IPS DF 6.9 (cell line): ENCODE measurements at regions not wholly inside any gene's neighbourhood (a gene's known extent, or its start where the extent isn't known, plus 50 kb on each side); places are given as distances from the start of the nearest gene placed in this dataset.

ENCODE experiments used
- DNase-seq: peaks from one replicate; pipeline ENCODE4 v3.0.0-alpha.2; 2013; ENCODE audit warnings: low read depth, low spot score
- H3K27ac ChIP-seq: one replicate; pipeline ENCODE4 v1.5.1; 2013; ENCODE audit warnings: low read length, control low read depth
- H3K27me3 ChIP-seq: 2 replicates; pipeline ENCODE4 v1.6.1; 2013; ENCODE audit warnings: mild to moderate bottlenecking, low read length; ENCODE audit not compliant: control insufficient read depth, insufficient read depth
- H3K36me3 ChIP-seq: 2 replicates; pipeline ENCODE4 v1.6.1; 2013; ENCODE audit warnings: low read length; ENCODE audit not compliant: control insufficient read depth, insufficient read depth
- H3K4me1 ChIP-seq: 2 replicates; pipeline ENCODE4 v1.6.1; 2013; ENCODE audit warnings: low read length; ENCODE audit not compliant: control insufficient read depth, insufficient read depth
- H3K4me3 ChIP-seq: 2 replicates; pipeline ENCODE4 v1.5.1; 2013; ENCODE audit warnings: mild to moderate bottlenecking, low read length
- H3K9me3 ChIP-seq: 2 replicates; pipeline ENCODE4 v1.6.1; 2013; ENCODE audit warnings: low read length, inconsistent platforms; ENCODE audit not compliant: control insufficient read depth, insufficient read depth
- whole genome bisulfite sequencing: extraction: QIAGEN DNeasy Blood & Tissue Kit; methylation state at CpG from one replicate; pipeline ENCODE4 v1.1.7; 2013; ENCODE audit warnings: mixed read lengths, missing lambda C conversion rate; ENCODE audit not compliant: insufficient read length, insufficient coverage; 5-methylcytosine and 5-hydroxymethylcytosine counted together

GRCh38 chr10:120975072-120975867 is 124.1 kb downstream of the WDR11 start:
- Histone ChIP-seq H3K4me3 (no peak overlapping the region), H3K27ac (no peak overlapping the region), H3K4me1 (peaks cover 5% of the 10 kb centered on the region), H3K27me3 (peaks cover 6% of the 10 kb centered on the region), H3K36me3 (no peaks in the 10 kb centered on the region), H3K9me3 (no peaks in the 10 kb centered on the region)
- no peak for DNase-seq
- WGBS = no CpG with 5 or more reads among the region's 4 CpGs

DNA sequence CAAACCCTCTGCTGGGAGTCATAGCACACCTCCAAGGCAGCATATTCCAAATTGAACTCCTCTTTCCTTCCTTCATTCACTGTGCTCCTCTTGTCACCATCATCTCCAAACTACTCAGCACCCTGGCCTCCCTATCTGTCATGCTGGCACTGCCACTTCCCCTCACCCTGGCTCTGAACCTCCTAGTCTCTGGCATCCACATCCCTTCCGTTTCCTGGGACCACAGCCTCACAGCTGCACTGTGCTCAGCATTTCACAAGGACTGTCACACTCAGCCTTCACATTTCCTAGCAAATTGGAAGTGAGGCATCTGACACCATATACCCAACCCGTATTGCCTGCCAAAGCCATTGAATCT is 124.7 kb downstream of the WDR11 start:
- Histone ChIP-seq H3K27me3 (peaks cover 6% of the 10 kb centered on the region), H3K36me3 (no peaks in the 10 kb centered on the region), H3K4me1 (peaks cover 7% of the 10 kb centered on the region), H3K27ac (no peak overlapping the region), H3K4me3 (no peak overlapping the region), H3K9me3 (no peaks in the 10 kb centered on the region)
- WGBS = no CpG with 5 or more reads among the region's 2 CpGs
- no peak for DNase-seq

DNA sequence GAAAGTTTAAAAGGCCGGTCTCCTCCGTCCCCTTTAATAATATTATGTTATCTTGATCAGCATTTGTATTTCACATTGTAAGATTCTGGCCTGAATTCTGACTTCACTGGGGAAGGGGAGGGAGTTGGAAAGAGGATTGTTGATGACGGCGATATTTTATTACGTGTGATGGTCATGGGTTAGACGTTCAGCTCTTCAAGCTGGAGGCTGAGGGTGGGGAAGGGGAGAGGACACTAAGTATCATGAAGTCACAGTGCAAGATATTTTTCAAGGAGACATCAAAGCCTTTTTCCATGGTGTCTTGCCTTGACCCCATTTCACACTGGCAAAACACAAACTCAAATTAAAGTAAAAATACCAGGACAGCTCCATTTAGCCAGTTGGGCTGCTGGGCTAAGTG is 126.7 kb downstream of the WDR11 start:
- 100% methylated on average over 3 of the region's 6 CpGs for WGBS
- Histone ChIP-seq H3K4me1 (peaks cover 8% of the 10 kb centered on the region), H3K36me3 (no peaks in the 10 kb centered on the region), H3K4me3 (no peak overlapping the region), H3K9me3 (no peaks in the 10 kb centered on the region), H3K27ac (no peak overlapping the region), H3K27me3 (peaks cover 6% of the 10 kb centered on the region)
- DNase-seq = no peak

GRCh38 chr10:120978589-120979252 is 127.6 kb downstream of the WDR11 start:
- DNase-seq = no peak
- H3K27ac ChIP-seq = no peak overlapping the region
- no peaks in the 10 kb centered on the region for H3K36me3 ChIP-seq
- peaks cover 8% of the 10 kb centered on the region for H3K4me1 ChIP-seq
- H3K4me3 ChIP-seq = no peak overlapping the region
- WGBS = no CpG with 5 or more reads among the region's 15 CpGs
- H3K27me3 ChIP-seq = peaks cover 6% of the 10 kb centered on the region
- H3K9me3 ChIP-seq = no peaks in the 10 kb centered on the region

DNA sequence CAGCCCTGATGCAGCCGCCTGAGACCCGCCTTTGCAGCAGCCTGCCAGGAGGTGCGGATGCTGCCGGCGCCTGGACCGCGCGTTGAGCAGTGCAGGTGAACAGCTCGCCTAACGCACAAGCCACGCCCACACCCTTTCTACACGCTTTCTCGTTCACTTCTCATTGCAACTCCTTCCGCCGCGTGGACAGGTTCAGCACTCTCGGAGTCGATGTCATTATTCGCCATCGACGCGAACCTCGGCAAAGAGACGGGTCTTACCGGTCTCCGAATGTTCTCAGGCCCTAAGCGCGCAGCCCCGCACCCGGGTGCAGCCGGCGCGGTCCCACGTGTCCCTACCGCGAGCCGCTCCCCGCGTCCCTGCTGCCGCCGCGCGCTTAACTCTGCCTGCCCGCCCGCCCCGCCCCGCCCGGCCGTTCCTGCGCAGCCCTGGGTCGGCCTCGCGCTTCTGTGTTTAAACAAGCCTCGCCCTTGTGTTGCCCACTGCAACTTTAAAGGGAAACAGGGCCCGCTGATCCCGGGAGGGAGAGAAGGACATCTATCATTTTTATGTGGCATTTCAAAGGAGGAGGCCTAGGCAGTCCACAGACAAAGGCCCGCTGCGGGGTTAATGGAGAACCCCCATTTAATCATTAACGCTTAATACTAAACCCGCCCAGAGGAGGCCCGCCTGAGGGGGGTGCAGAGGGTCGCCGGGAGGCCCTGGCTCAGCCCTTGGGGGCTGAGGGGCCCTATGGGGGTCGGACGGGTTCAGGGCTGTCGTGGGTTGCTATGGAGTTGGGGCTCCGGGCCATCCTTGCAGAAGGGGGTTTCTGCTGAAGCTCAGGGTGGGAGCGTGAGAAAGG is 128.5 kb downstream of the WDR11 start:
- H3K4me3 ChIP-seq = peak overlapping the region; percentile 27; the same call in 1 of the 2 replicates
- no peaks in the 10 kb centered on the region for H3K36me3 ChIP-seq
- H3K27ac ChIP-seq = no peak overlapping the region
- DNase-seq = no peak
- no peaks in the 10 kb centered on the region for H3K9me3 ChIP-seq
- H3K4me1 ChIP-seq = peaks cover 8% of the 10 kb centered on the region
- no CpG with 5 or more reads among the region's 68 CpGs for WGBS
- peaks cover 6% of the 10 kb centered on the region for H3K27me3 ChIP-seq

GRCh38 chr10:120980279-120981255 is 129.4 kb downstream of the WDR11 start:
- no CpG with 5 or more reads among the region's 18 CpGs for WGBS
- Histone ChIP-seq H3K9me3 (peaks cover 1% of the 10 kb centered on the region; the same call in 1 of the 2 replicates), H3K27ac (no peak overlapping the region), H3K27me3 (peaks cover 6% of the 10 kb centered on the region), H3K36me3 (no peaks in the 10 kb centered on the region), H3K4me3 (no peak overlapping the region), H3K4me1 (peaks cover 8% of the 10 kb centered on the region)
- DNase-seq = no peak

DNA sequence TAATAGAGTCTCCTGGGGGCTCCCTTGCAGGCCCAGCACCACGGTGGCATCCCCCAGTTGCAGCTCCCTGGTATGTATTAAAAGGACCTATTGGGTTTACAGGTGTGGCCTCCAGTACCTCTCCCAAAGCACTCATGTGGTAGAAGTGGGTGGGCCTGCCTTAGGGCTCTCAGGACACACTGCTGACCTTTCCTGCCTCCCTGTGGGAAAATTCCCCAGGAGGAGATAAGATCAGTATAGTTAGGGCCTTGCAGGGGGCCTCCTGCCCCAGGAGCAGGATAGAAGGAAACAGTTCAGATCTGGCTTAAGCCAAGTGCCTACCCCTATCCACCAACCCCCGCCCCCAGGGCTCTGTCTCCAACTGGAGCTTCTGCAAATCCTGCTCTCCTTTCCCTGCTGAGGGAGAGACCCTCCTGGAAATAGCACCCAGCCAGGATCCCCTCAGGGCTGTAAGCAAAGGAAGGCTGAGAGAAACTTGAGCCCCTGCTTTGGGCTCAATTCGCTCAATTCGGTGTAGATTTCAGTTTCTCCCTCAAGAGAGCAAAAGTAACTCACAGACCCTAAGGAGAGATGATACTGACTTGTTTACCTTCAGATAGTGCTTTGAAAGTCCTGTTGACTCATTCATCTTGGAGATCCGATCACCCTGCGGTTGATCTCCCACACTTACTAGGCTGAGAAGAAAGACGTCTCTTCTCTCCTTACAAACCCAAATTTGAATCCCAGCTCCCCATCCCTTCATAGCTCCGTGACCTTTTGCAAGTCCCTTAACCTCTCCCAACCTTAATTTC is 130.6 kb downstream of the WDR11 start:
- Histone ChIP-seq H3K27ac (no peak overlapping the region), H3K4me3 (no peak overlapping the region)
- WGBS = no CpG with 5 or more reads among the region's 8 CpGs

GRCh38 chr10:120982507-120982906 is 131.3 kb downstream of the WDR11 start:
- no peak overlapping the region for H3K27ac ChIP-seq
- H3K9me3 ChIP-seq = peaks cover 1% of the 10 kb centered on the region; the same call in 1 of the 2 replicates
- DNase-seq = no peak
- no peaks in the 10 kb centered on the region for H3K36me3 ChIP-seq
- H3K27me3 ChIP-seq = peaks cover 6% of the 10 kb centered on the region
- WGBS = no CpG with 5 or more reads among the region's 3 CpGs
- peaks cover 8% of the 10 kb centered on the region for H3K4me1 ChIP-seq
- no peak overlapping the region for H3K4me3 ChIP-seq

More for the DNA sequence above, 130.6 kb downstream of the WDR11 start:
- Histone ChIP-seq H3K36me3 (no peaks in the 10 kb centered on the region), H3K4me1 (peaks cover 8% of the 10 kb centered on the region), H3K9me3 (peaks cover 1% of the 10 kb centered on the region; the same call in 1 of the 2 replicates), H3K27me3 (peaks cover 6% of the 10 kb centered on the region)
- DNase-seq = no peak

DNA sequence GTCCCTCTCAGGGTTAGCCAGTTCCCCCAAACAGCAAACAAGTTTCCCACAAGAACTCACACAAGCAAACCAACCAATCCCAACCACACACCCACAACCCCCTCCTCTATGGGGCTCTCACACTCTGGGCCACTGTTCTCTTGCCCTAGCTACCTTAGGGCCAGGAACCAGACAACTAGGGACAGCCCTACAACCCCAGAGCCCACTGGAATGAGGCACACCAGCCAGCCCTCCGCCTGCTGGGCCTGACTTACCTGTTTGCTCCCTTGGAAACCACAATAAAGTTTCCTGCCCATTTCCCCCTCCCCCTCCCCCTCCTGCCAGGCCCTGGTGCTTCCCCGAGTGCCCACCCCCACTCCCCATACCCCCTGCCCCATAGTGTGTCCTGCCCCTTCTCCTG is 132.6 kb downstream of the WDR11 start:
- peaks cover 4% of the 10 kb centered on the region for H3K27me3 ChIP-seq
- DNase-seq = no peak
- peaks cover 1% of the 10 kb centered on the region; the same call in 1 of the 2 replicates for H3K9me3 ChIP-seq
- H3K27ac ChIP-seq = no peak overlapping the region
- WGBS = no CpG with 5 or more reads among the region's 2 CpGs
- H3K4me3 ChIP-seq = no peak overlapping the region
- no peaks in the 10 kb centered on the region for H3K36me3 ChIP-seq
- peaks cover 7% of the 10 kb centered on the region for H3K4me1 ChIP-seq
